ENCODE measurements at regions not wholly inside any gene's neighbourhood (a gene's known extent, or its start where the extent isn't known, plus 50 kb on each side); places are given as distances from the start of the nearest gene placed in this dataset.

- ATAC-seq (ENCODE audit: insufficient number of reproducible peaks, low FRiP score, low read depth) (no peak), DNase-seq (ENCODE audit: low spot score) (no peak)
- Histone ChIP-seq H3K4me3 (no peak overlapping the region), H3K27ac (no peak overlapping the region), H3K36me3 (no peaks in the 10 kb centered on the region), H3K9me3 (no peaks in the 10 kb centered on the region), H3K4me1 (ENCODE audit: control insufficient read depth in 1 of 2, low read depth in 2 of 2) (no peaks in the 10 kb centered on the region), H3K27me3 (replicated peaks; ENCODE audit: insufficient read depth) (no peaks in the 10 kb centered on the region)
- TF ChIP-seq CTCF (IDR thresholded peaks at IDR 0.05): no peak
Measured at GRCh38 chr1:103259982-103260381, 151.7 kb upstream of the COL11A1 start.

GRCh38 chr1:103256490-103256889 is 148.2 kb upstream of the COL11A1 start:
- Histone ChIP-seq H3K36me3 (no peaks in the 10 kb centered on the region), H3K9me3 (no peaks in the 10 kb centered on the region), H3K27ac (no peak overlapping the region), H3K4me1 (ENCODE audit: control insufficient read depth in 1 of 2, low read depth in 2 of 2) (no peaks in the 10 kb centered on the region), H3K4me3 (no peak overlapping the region), H3K27me3 (replicated peaks; ENCODE audit: insufficient read depth) (no peaks in the 10 kb centered on the region)
- no peak for DNase-seq (ENCODE audit: low spot score)
- ATAC-seq (ENCODE audit: insufficient number of reproducible peaks, low FRiP score, low read depth): no peak
- TF ChIP-seq CTCF (IDR thresholded peaks at IDR 0.05): no peak

GRCh38 chr1:103254691-103255090 is 146.4 kb upstream of the COL11A1 start:
- no peak for TF ChIP-seq CTCF (IDR thresholded peaks at IDR 0.05)
- Histone ChIP-seq H3K36me3 (no peaks in the 10 kb centered on the region), H3K27ac (no peak overlapping the region), H3K4me1 (ENCODE audit: control insufficient read depth in 1 of 2, low read depth in 2 of 2) (no peaks in the 10 kb centered on the region), H3K27me3 (replicated peaks; ENCODE audit: insufficient read depth) (no peaks in the 10 kb centered on the region), H3K4me3 (no peak overlapping the region), H3K9me3 (no peaks in the 10 kb centered on the region)
- no peak for ATAC-seq (ENCODE audit: insufficient number of reproducible peaks, low FRiP score, low read depth)
- no peak for DNase-seq (ENCODE audit: low spot score)

- no peaks in the 10 kb centered on the region for H3K9me3 ChIP-seq
- no peak for ATAC-seq (ENCODE audit: insufficient number of reproducible peaks, low FRiP score, low read depth)
- H3K27me3 ChIP-seq (replicated peaks; ENCODE audit: insufficient read depth): no peaks in the 10 kb centered on the region
- DNase-seq (ENCODE audit: low spot score): no peak
- H3K36me3 ChIP-seq: no peaks in the 10 kb centered on the region
- no peak overlapping the region for H3K4me3 ChIP-seq
- no peaks in the 10 kb centered on the region for H3K4me1 ChIP-seq (ENCODE audit: control insufficient read depth in 1 of 2, low read depth in 2 of 2)
- no peak overlapping the region for H3K27ac ChIP-seq
- TF ChIP-seq CTCF (IDR thresholded peaks at IDR 0.05): no peak
Measured at GRCh38 chr1:103250441-103250861, 142.1 kb upstream of the COL11A1 start.

- Histone ChIP-seq H3K9me3 (no peaks in the 10 kb centered on the region), H3K36me3 (no peaks in the 10 kb centered on the region), H3K4me3 (no peak overlapping the region), H3K27ac (no peak overlapping the region), H3K4me1 (ENCODE audit: control insufficient read depth in 1 of 2, low read depth in 2 of 2) (no peaks in the 10 kb centered on the region), H3K27me3 (replicated peaks; ENCODE audit: insufficient read depth) (no peaks in the 10 kb centered on the region)
- TF ChIP-seq CTCF (IDR thresholded peaks at IDR 0.05): no peak
- DNase-seq (ENCODE audit: low spot score) (no peak), ATAC-seq (ENCODE audit: insufficient number of reproducible peaks, low FRiP score, low read depth) (no peak)
Measured at GRCh38 chr1:103248417-103249102, 140.2 kb upstream of the COL11A1 start.

Data from thoracic aorta (tissue), 2 donors.